ENCODE measurements at regions not wholly inside any gene's neighbourhood (a gene's known extent, or its start where the extent isn't known, plus 50 kb on each side); places are given as distances from the start of the nearest gene placed in this dataset.

DNA sequence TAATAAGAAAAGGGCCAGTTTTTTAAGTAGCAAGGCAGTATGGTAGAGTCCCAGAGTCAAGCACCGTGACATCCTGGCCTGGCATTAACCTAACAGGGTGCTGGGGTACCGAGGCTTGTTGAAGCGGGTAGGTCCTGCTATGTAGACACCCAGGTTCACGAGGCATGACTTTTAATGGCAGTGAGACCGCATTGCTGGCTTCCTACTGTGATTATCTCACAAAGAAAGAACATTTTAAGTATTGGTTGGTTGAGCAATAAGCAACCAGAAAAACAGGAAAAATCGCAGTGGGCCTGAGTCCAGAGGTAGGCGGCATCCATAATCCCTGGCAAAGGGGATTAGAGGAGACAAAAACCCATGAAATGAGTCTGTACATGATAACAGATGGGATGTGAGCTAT, 927.9 kb upstream of the ACVR2A start:
- DNase-seq (ENCODE audit: low read depth): peak; percentile 43
- H3K4me3 ChIP-seq (ENCODE audit: low read depth, low read length): no peak overlapping the region
- TF ChIP-seq, protein P1, sequence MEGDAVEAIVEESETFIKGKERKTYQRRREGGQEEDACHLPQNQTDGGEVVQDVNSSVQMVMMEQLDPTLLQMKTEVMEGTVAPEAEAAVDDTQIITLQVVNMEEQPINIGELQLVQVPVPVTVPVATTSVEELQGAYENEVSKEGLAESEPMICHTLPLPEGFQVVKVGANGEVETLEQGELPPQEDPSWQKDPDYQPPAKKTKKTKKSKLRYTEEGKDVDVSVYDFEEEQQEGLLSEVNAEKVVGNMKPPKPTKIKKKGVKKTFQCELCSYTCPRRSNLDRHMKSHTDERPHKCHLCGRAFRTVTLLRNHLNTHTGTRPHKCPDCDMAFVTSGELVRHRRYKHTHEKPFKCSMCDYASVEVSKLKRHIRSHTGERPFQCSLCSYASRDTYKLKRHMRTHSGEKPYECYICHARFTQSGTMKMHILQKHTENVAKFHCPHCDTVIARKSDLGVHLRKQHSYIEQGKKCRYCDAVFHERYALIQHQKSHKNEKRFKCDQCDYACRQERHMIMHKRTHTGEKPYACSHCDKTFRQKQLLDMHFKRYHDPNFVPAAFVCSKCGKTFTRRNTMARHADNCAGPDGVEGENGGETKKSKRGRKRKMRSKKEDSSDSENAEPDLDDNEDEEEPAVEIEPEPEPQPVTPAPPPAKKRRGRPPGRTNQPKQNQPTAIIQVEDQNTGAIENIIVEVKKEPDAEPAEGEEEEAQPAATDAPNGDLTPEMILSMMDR (IDR thresholded peaks at IDR 0.05; ENCODE audit: control insufficient read depth, extremely low read depth, insufficient read depth): no peak

DNA sequence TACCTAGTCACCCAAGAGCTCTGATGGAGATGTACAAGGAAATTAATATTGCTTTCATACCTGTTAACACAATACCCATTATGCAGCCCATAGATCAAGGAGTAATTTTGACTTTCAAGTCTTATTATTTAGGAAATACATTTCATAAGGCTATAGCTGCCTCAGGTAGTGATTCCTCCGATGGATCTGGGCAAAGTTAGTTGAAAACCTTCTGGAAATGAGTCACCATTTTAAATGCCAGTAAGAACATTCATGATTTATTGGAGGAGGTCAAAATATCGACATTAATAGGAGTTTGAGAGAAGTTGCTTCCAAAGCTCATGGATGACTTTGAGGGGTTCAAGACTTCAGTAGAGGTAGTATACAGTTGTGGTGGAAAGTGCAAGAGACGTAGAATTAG, 931.4 kb upstream of the ACVR2A start:
- TF ChIP-seq, protein P1 (IDR thresholded peaks at IDR 0.05; ENCODE audit: control insufficient read depth, extremely low read depth, insufficient read depth): no peak
- no peak overlapping the region for H3K4me3 ChIP-seq (ENCODE audit: low read depth, low read length)
- DNase-seq (ENCODE audit: low read depth): no peak

GRCh38 chr2:146912536-146912935, 932.3 kb upstream of the ACVR2A start:
- H3K4me3 ChIP-seq (ENCODE audit: low read depth, low read length): no peak overlapping the region
- TF ChIP-seq, protein P1 (IDR thresholded peaks at IDR 0.05; ENCODE audit: control insufficient read depth, extremely low read depth, insufficient read depth): no peak
- DNase-seq (ENCODE audit: low read depth): no peak

DNA sequence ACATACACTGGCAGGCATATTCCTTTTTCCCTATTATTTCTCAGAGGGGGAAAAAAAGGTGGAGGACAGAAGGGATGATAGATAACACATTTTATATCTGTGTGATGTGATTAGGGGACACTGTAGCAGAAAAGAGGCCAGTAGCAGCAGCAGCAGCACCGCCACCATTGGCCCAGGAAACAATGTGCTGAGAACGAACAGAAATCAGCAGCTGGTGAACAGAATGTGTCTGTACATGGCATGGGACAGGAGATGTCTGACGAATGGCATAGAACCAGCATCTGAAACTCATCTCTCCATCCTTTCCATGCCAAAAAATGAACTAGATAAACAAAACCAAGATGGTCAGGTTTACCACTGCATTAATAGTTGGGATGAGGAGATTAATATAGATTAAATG, 936.1 kb upstream of the ACVR2A start:
- TF ChIP-seq, protein P1 (IDR thresholded peaks at IDR 0.05; ENCODE audit: control insufficient read depth, extremely low read depth, insufficient read depth): no peak
- no peak for DNase-seq (ENCODE audit: low read depth)

GRCh38 chr2:146898083-146898482, 946.7 kb upstream of the ACVR2A start:
- H3K4me3 ChIP-seq (ENCODE audit: low read depth, low read length): no peak overlapping the region
- DNase-seq (ENCODE audit: low read depth): no peak
- TF ChIP-seq, protein P1 (IDR thresholded peaks at IDR 0.05; ENCODE audit: control insufficient read depth, extremely low read depth, insufficient read depth): no peak

More for the DNA sequence above, 936.1 kb upstream of the ACVR2A start:
- H3K4me3 ChIP-seq (ENCODE audit: low read depth, low read length): no peak overlapping the region

DNA sequence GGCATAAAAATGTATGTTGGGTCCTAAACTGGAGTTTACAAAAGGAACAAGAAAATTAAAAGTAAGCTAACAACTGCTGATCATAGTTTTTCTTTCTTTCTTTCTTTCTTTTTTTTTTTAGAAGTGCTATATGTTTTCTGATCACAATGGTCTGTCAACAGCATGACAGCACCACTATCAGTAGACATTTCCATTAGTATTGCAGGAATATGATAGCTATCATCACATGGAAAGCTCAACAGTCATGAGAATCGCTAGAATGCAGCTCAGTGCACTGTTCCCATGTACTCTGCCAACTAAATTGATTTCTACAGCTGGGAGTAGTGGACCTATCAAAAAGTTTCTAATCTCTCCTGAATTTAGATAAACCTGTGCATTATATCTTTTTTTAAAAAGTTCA, 950.3 kb upstream of the ACVR2A start:
- no peak for DNase-seq (ENCODE audit: low read depth)
- TF ChIP-seq, protein P1 (IDR thresholded peaks at IDR 0.05; ENCODE audit: control insufficient read depth, extremely low read depth, insufficient read depth): no peak
- H3K4me3 ChIP-seq (ENCODE audit: low read depth, low read length): no peak overlapping the region

- DNase-seq (ENCODE audit: low read depth): no peak
- H3K4me3 ChIP-seq (ENCODE audit: low read depth, low read length): no peak overlapping the region
- TF ChIP-seq, protein P1 (IDR thresholded peaks at IDR 0.05; ENCODE audit: control insufficient read depth, extremely low read depth, insufficient read depth): no peak
Measured at GRCh38 chr2:146893500-146894041, 951.3 kb upstream of the ACVR2A start.
